ENCODE measurements at regions not wholly inside any gene's neighbourhood (a gene's known extent, or its start where the extent isn't known, plus 50 kb on each side); places are given as distances from the start of the nearest gene placed in this dataset.
"Not testable (repeated sequence)": the region's sequence is repeated elsewhere in the genome, so short reads cannot be mapped to it uniquely, and the experiment has no call there.

DNA sequence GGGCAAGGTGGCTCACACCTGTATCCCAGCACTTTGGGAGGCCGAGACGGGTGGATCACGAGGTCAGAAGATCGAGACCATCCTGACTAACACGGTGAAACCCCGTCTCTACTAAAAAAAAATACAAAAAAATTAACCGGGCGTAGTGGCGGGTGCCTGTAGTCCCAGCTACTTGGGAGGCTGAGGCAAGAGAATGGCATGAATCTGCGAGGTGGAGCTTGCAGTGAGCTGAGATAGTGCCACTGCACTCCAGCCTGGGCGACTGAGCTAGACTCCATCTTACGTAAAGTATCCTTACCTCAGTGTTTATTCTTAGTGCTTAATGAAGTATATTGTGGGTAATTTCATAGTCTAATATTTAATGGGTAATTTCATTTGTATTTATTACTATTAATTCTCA, 1203.6 kb downstream of the DSC3 start:
- H3K9ac ChIP-seq (ENCODE audit: control insufficient read depth, insufficient read depth, low read length); H4K20me1 ChIP-seq (ENCODE audit: control insufficient read depth, insufficient read depth); H3K27ac ChIP-seq (ENCODE audit: control insufficient read depth, insufficient read depth); H3K4me3 ChIP-seq; H2AFZ ChIP-seq (ENCODE audit: control insufficient read depth, low read depth, low read length); H3K27me3 ChIP-seq (replicated peaks in 1 of 2; ENCODE audit: control insufficient read depth in 2 of 2, insufficient read depth in 2 of 2, low read length in 1 of 2); ATAC-seq; in situ Hi-C loops (cut with MboI); H3K4me2 ChIP-seq (ENCODE audit: control insufficient read depth, insufficient read depth); CTCF ChIA-PET; DNase-seq (ENCODE audit: low read depth, low spot score); POLR2A ChIA-PET; H3K36me3 ChIP-seq (ENCODE audit: control insufficient read depth in 2 of 2, insufficient read depth in 2 of 2, low read length in 1 of 2); H3K9me3 ChIP-seq (replicated peaks; ENCODE audit: control insufficient read depth, insufficient read depth, low read length); H3K79me2 ChIP-seq (ENCODE audit: control insufficient read depth, insufficient read depth, low read length); BruUV-seq (replicated peaks); SMC1A ChIA-PET (ENCODE audit: uncharacterized antibody, unreplicated experiment); intact Hi-C loops (cut with micrococcal nuclease; ENCODE audit: unreplicated experiment); H3K4me1 ChIP-seq (ENCODE audit: control insufficient read depth, insufficient read depth, low read length); FAIRE-seq; RAD21 ChIA-PET (ENCODE audit: unreplicated experiment): not testable (repeated sequence)
- 31% methylated on average over 12 of the region's 12 CpGs for WGBS (ENCODE audit: insufficient coverage, insufficient replicate concordance, low lambda C conversion rate, missing lambda C conversion rate)

DNA sequence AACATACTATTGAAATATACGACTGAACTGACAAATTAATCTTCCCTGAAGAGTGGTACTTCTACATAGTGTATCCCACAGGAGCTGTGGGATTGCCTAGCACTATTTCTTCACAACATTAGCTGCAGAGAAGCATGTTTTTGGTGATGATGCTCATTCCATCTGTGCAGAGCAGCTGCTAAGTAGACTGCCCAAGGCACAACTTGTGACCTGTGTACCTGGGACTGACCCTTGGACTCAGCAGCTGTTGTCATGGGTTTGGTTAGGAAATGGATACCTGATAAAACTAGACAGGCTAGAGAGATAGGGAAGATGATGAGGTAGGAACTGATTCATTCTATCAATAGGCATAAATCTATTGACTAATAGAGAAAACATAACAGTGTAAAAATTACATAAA, 1204.0 kb downstream of the DSC3 start:
- SMC1A ChIA-PET (ENCODE audit: uncharacterized antibody, unreplicated experiment), result no interaction called here
- ATAC-seq (no peak), FAIRE-seq (no peak), DNase-seq (ENCODE audit: low read depth, low spot score) (no peak)
- Histone ChIP-seq H4K20me1 (ENCODE audit: control insufficient read depth, insufficient read depth) (no peaks in the 10 kb centered on the region), H3K9me3 (replicated peaks; ENCODE audit: control insufficient read depth, insufficient read depth, low read length) (no peaks in the 10 kb centered on the region), H3K36me3 (ENCODE audit: control insufficient read depth in 2 of 2, insufficient read depth in 2 of 2, low read length in 1 of 2) (no peaks in the 10 kb centered on the region), H3K4me3 (no peak overlapping the region), H3K79me2 (ENCODE audit: control insufficient read depth, insufficient read depth, low read length) (no peaks in the 10 kb centered on the region), H3K27ac (ENCODE audit: control insufficient read depth, insufficient read depth) (no peak overlapping the region), H2AFZ (ENCODE audit: control insufficient read depth, low read depth, low read length) (no peak overlapping the region), H3K9ac (ENCODE audit: control insufficient read depth, insufficient read depth, low read length) (no peak overlapping the region), H3K4me2 (ENCODE audit: control insufficient read depth, insufficient read depth) (no peak overlapping the region), H3K27me3 (replicated peaks in 1 of 2; ENCODE audit: control insufficient read depth in 2 of 2, insufficient read depth in 2 of 2, low read length in 1 of 2) (no peaks in the 10 kb centered on the region), H3K4me1 (ENCODE audit: control insufficient read depth, insufficient read depth, low read length) (no peaks in the 10 kb centered on the region)
- in situ Hi-C loops (cut with MboI), result no loop called here
- TF ChIP-seq TAF1 (IDR thresholded peaks at IDR 0.05; ENCODE audit: borderline replicate concordance, low read depth, low read length), result no peak
- no peak for TF ChIP-seq MTA3 (IDR thresholded peaks at IDR 0.05; ENCODE audit: borderline replicate concordance, low read length)
- no peak for TF ChIP-seq GABPA (IDR thresholded peaks at IDR 0.05; ENCODE audit: low read depth)
- TF ChIP-seq IKZF1 (conservative IDR thresholded peaks at IDR 0.05), result no peak
- TF ChIP-seq MYC (IDR thresholded peaks at IDR 0.05; ENCODE audit: insufficient read depth, insufficient read length, insufficient replicate concordance, low read length, severe bottlenecking), result no peak
- TF ChIP-seq BMI1 (IDR thresholded peaks at IDR 0.05; ENCODE audit: borderline replicate concordance), result no peak
- TF ChIP-seq, protein P1, sequence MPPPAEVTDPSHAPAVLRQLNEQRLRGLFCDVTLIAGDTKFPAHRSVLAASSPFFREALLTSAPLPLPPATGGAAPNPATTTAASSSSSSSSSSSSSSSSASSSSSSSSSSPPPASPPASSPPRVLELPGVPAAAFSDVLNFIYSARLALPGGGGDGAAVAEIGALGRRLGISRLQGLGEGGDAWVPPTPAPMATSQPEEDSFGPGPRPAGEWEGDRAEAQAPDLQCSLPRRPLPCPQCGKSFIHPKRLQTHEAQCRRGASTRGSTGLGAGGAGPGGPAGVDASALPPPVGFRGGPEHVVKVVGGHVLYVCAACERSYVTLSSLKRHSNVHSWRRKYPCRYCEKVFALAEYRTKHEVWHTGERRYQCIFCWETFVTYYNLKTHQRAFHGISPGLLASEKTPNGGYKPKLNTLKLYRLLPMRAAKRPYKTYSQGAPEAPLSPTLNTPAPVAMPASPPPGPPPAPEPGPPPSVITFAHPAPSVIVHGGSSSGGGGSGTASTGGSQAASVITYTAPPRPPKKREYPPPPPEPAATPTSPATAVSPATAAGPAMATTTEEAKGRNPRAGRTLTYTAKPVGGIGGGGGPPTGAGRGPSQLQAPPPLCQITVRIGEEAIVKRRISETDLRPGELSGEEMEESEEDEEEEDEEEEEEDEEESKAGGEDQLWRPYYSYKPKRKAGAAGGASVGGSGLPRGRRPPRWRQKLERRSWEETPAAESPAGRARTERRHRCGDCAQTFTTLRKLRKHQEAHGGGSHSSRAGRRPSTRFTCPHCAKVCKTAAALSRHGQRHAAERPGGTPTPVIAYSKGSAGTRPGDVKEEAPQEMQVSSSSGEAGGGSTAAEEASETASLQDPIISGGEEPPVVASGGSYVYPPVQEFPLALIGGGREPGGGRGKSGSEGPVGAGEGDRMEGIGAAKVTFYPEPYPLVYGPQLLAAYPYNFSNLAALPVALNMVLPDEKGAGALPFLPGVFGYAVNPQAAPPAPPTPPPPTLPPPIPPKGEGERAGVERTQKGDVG (CRISPR knock-in tag; IDR thresholded peaks at IDR 0.05), result no peak
- no peak for TF ChIP-seq NR2C1 (IDR thresholded peaks at IDR 0.05)
- TF ChIP-seq, protein P2, sequence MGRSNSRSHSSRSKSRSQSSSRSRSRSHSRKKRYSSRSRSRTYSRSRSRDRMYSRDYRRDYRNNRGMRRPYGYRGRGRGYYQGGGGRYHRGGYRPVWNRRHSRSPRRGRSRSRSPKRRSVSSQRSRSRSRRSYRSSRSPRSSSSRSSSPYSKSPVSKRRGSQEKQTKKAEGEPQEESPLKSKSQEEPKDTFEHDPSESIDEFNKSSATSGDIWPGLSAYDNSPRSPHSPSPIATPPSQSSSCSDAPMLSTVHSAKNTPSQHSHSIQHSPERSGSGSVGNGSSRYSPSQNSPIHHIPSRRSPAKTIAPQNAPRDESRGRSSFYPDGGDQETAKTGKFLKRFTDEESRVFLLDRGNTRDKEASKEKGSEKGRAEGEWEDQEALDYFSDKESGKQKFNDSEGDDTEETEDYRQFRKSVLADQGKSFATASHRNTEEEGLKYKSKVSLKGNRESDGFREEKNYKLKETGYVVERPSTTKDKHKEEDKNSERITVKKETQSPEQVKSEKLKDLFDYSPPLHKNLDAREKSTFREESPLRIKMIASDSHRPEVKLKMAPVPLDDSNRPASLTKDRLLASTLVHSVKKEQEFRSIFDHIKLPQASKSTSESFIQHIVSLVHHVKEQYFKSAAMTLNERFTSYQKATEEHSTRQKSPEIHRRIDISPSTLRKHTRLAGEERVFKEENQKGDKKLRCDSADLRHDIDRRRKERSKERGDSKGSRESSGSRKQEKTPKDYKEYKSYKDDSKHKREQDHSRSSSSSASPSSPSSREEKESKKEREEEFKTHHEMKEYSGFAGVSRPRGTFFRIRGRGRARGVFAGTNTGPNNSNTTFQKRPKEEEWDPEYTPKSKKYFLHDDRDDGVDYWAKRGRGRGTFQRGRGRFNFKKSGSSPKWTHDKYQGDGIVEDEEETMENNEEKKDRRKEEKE (IDR thresholded peaks at IDR 0.05), result no peak
- TF ChIP-seq LARP7 (IDR thresholded peaks at IDR 0.05), result no peak
- TF ChIP-seq RUNX3 (IDR thresholded peaks at IDR 0.05; ENCODE audit: low read length), result no peak
- RAD21 ChIA-PET (ENCODE audit: unreplicated experiment), result no interaction called here
- no TSS peak for BruUV-seq (replicated peaks)
- CTCF ChIA-PET, result no interaction called here
- 15% methylated on average over 1 of the region's 1 CpG for WGBS (ENCODE audit: insufficient coverage, insufficient replicate concordance, low lambda C conversion rate, missing lambda C conversion rate)
- POLR2A ChIA-PET, result no interaction called here
- intact Hi-C loops (cut with micrococcal nuclease; ENCODE audit: unreplicated experiment), result no loop called here
